ENCODE measurements at regions not wholly inside any gene's neighbourhood (a gene's known extent, or its start where the extent isn't known, plus 50 kb on each side); places are given as distances from the start of the nearest gene placed in this dataset.

DNA sequence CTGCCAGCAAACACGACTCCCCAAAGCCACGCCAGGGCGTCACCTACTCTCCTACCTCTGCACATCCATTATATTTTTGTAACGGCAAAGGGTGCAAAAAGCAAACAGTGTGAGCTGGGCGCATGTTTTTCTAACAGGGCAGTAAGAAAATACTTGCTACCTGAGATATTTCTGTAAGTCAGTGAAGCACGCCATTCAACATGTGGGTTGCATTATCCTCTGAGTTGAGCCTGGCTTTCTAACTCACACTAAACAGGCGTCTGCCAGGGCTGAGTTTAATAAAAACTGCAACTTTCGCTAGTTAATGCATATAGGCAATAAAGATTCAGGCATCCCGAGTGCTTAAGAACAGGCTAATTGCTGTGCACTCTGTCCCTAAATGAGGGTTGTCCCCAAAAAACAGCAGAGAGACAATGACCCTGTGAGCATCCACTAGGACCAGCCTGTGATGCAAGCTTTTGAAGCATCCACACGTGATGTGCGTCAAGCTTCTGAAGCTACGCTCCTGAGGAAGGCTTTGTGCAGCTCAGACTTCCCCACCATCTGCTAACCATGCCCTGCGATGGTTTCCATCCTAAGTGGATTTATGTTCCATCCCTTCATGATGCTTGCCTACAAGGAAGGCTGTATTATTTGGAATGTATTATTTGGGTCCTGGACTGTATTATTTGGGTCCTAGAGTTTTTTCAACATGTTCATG lies 70.0 kb upstream of the SIM2 start:
- no TSS peak for BruUV-seq (replicated peaks)
- Histone ChIP-seq H3K9me3 (ENCODE audit: low read length) (no peaks in the 10 kb centered on the region), H3K4me3 (replicated peaks in 1 of 3; ENCODE audit: insufficient read depth in 1 of 3, low read depth in 2 of 3, low read length in 3 of 3) (no peak overlapping the region), H3K4me2 (ENCODE audit: low read depth, low read length) (no peak overlapping the region), H3K36me3 (replicated peaks in 1 of 2; ENCODE audit: control insufficient read depth in 1 of 2, insufficient read depth in 2 of 2, low read length in 2 of 2) (no peaks in the 10 kb centered on the region), H3K27me3 (ENCODE audit: control insufficient read depth in 1 of 2, insufficient read depth in 2 of 2, low read length in 2 of 2) (peaks cover 1 to 29% of the 10 kb centered on the region in 2 experiments), H2AFZ (ENCODE audit: low read length) (no peak overlapping the region), H4K20me1 (ENCODE audit: insufficient read depth, low read length) (no peaks in the 10 kb centered on the region), H3K79me2 (ENCODE audit: insufficient read depth, low read length) (no peaks in the 10 kb centered on the region), H3K4me1 (ENCODE audit: insufficient read depth, low read length) (no peaks in the 10 kb centered on the region), H3K27ac (ENCODE audit: extremely low read length, insufficient read depth, low read length) (no peak overlapping the region), H3K9ac (ENCODE audit: insufficient read depth, low read depth, low read length) (no peak overlapping the region)
- TF ChIP-seq E2F2 (CRISPR knock-in tag; IDR thresholded peaks at IDR 0.05; ENCODE audit: borderline replicate concordance) = no peak
- POLR2A ChIA-PET = no interaction called here
- FAIRE-seq = no peak
- intact Hi-C loops (cut with micrococcal nuclease; ENCODE audit: unreplicated experiment) = no loop called here
- 22% methylated on average over 10 of the region's 13 CpGs for WGBS (ENCODE audit: low lambda C conversion rate)
- in situ Hi-C loops (cut with HindIII; ENCODE audit: extremely low pct_ligation_motif_present, low pct_unique_long_range_greater_than_20kb) = no loop called here
- ATAC-seq = no peak
- CTCF ChIA-PET (ENCODE audit: low intra/inter-chr PET ratio, low total read pairs) = no interaction called here
- no peak for DNase-seq (ENCODE audit: low spot score)

- Histone ChIP-seq H3K4me1 (ENCODE audit: insufficient read depth, low read length) (no peaks in the 10 kb centered on the region), H2AFZ (ENCODE audit: low read length) (no peak overlapping the region), H3K4me3 (replicated peaks in 1 of 3; ENCODE audit: insufficient read depth in 1 of 3, low read depth in 2 of 3, low read length in 3 of 3) (no peak overlapping the region), H3K79me2 (ENCODE audit: insufficient read depth, low read length) (no peaks in the 10 kb centered on the region), H4K20me1 (ENCODE audit: insufficient read depth, low read length) (no peaks in the 10 kb centered on the region), H3K27me3 (ENCODE audit: control insufficient read depth in 1 of 2, insufficient read depth in 2 of 2, low read length in 2 of 2) (peaks cover 1 to 29% of the 10 kb centered on the region in 2 experiments; a peak in 4 of 5 replicates), H3K36me3 (replicated peaks in 1 of 2; ENCODE audit: control insufficient read depth in 1 of 2, insufficient read depth in 2 of 2, low read length in 2 of 2) (no peaks in the 10 kb centered on the region), H3K4me2 (ENCODE audit: low read depth, low read length) (no peak overlapping the region), H3K9me3 (ENCODE audit: low read length) (no peaks in the 10 kb centered on the region), H3K9ac (ENCODE audit: insufficient read depth, low read depth, low read length) (no peak overlapping the region), H3K27ac (ENCODE audit: extremely low read length, insufficient read depth, low read length) (no peak overlapping the region)
- intact Hi-C loops (cut with micrococcal nuclease; ENCODE audit: unreplicated experiment) = loop anchor here (1.0 to 10.0 kb wide), 2 partner anchors 224 to 297 kb away; no protein-coding TSS in a partner anchor
- ChIA-PET CTCF (ENCODE audit: low intra/inter-chr PET ratio, low total read pairs) (interaction anchor here (1.2 to 1.8 kb wide), 5 partner anchors 31 to 297 kb away, joined by 3 to 13 read pairs (median 4); no protein-coding TSS in a partner anchor), POLR2A (interaction anchor here (0.6 kb wide), 1 partner anchor 237 kb away, joined by 3 read pairs; no protein-coding TSS in a partner anchor)
- in situ Hi-C loops (cut with HindIII; ENCODE audit: extremely low pct_ligation_motif_present, low pct_unique_long_range_greater_than_20kb) = loop anchor here (5.0 kb wide), 1 partner anchor 297 kb away; no protein-coding TSS in a partner anchor
- ATAC-seq (peak; percentile 92), FAIRE-seq (peak; percentile 66), DNase-seq (ENCODE audit: low spot score) (peak; percentile 48)
- BruUV-seq (replicated peaks) = no TSS peak
- 26% methylated on average over 18 of the region's 19 CpGs for WGBS (ENCODE audit: low lambda C conversion rate)
- TF ChIP-seq, protein P1, sequence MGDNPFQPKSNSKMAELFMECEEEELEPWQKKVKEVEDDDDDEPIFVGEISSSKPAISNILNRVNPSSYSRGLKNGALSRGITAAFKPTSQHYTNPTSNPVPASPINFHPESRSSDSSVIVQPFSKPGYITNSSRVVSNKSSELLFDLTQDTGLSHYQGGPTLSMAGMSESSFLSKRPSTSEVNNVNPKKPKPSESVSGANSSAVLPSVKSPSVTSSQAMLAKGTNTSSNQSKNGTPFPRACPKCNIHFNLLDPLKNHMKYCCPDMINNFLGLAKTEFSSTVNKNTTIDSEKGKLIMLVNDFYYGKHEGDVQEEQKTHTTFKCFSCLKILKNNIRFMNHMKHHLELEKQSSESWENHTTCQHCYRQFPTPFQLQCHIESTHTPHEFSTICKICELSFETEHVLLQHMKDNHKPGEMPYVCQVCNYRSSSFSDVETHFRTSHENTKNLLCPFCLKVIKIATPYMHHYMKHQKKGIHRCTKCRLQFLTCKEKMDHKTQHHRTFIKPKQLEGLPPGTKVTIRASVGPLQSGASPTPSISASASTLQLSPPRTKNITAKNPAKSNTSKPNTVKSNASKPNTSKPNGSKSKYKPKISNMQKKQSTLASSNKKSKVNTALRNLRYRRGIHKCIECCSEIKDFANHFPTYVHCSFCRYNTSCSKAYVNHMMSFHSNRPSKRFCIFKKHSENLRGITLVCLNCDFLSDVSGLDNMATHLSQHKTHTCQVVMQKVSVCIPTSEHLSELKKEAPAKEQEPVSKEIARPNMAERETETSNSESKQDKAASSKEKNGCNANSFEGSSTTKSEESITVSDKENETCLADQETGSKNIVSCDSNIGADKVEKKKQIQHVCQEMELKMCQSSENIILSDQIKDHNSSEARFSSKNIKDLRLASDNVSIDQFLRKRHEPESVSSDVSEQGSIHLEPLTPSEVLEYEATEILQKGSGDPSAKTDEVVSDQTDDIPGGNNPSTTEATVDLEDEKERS (CRISPR knock-in tag; IDR thresholded peaks at IDR 0.05) = no peak
- TF ChIP-seq RAD21 (CRISPR knock-in tag; IDR thresholded peaks at IDR 0.05) (peak; percentile 65; the same call in 1 of the 2 replicates), BORCS8-MEF2B (CRISPR knock-in tag; IDR thresholded peaks at IDR 0.05) (no peak), ZC3H4 (CRISPR knock-in tag; IDR thresholded peaks at IDR 0.05; ENCODE audit: borderline replicate concordance) (no peak), ZKSCAN8 (CRISPR knock-in tag; IDR thresholded peaks at IDR 0.05; ENCODE audit: borderline replicate concordance) (no peak), ZNF652 (CRISPR knock-in tag; IDR thresholded peaks at IDR 0.05; ENCODE audit: borderline replicate concordance, low read depth) (peak; percentile 52; the same call in 1 of the 2 replicates), ZNF501 (CRISPR knock-in tag; IDR thresholded peaks at IDR 0.05) (0 out of 2 replicates have a peak, but pooled peaks have one; percentile 33), MAF1 (CRISPR knock-in tag; IDR thresholded peaks at IDR 0.05; ENCODE audit: borderline replicate concordance) (no peak), FOXP1 (IDR thresholded peaks at IDR 0.05) (no peak), FOXP1 (CRISPR knock-in tag; IDR thresholded peaks at IDR 0.05) (no peak), PITX1 (CRISPR knock-in tag; IDR thresholded peaks at IDR 0.05) (peak; percentile 57), STAG1 (CRISPR knock-in tag; IDR thresholded peaks at IDR 0.05) (peak; percentile 76)
These were observed 68.3 kb upstream of the SIM2 start for GRCh38 chr21:36630485-36631206.

All from HepG2 (cell line).